Suppressor macrophage treated with lipopolysaccharide for 4 hours (primary cell): ENCODE measurements at regions not wholly inside any gene's neighbourhood (a gene's known extent, or its start where the extent isn't known, plus 50 kb on each side); places are given as distances from the start of the nearest gene placed in this dataset.

Source experiments
- DNase-seq: peaks from one replicate; pipeline ENCODE4 v3.0.0-alpha.2; 2020

- DNase-seq, result no peak
Observed at GRCh38 chr13:39167018-39167417, 128.8 kb downstream of the NHLRC3 start.

- no peak for DNase-seq
Observed at GRCh38 chr13:39170711-39171110, 132.5 kb downstream of the NHLRC3 start.

GRCh38 chr13:39185326-39185725 is 147.1 kb downstream of the NHLRC3 start:
- no peak for DNase-seq

GRCh38 chr13:39186205-39186875 is 148.1 kb downstream of the NHLRC3 start:
- DNase-seq, result no peak

GRCh38 chr13:39189778-39190177 is 151.5 kb downstream of the NHLRC3 start:
- DNase-seq, result no peak

GRCh38 chr13:39196965-39197646 is 158.8 kb downstream of the NHLRC3 start:
- no peak for DNase-seq

- no peak for DNase-seq
Observed at GRCh38 chr13:39197647-39198007, 159.4 kb downstream of the NHLRC3 start.

GRCh38 chr13:39200249-39200910 is 162.1 kb downstream of the NHLRC3 start:
- DNase-seq, result no peak

GRCh38 chr13:39201180-39201579 is 162.9 kb downstream of the NHLRC3 start:
- DNase-seq, result no peak

- no peak for DNase-seq
Observed at GRCh38 chr13:39202746-39203145, 164.5 kb downstream of the NHLRC3 start.

- no peak for DNase-seq
Observed at GRCh38 chr13:39208636-39209035, 170.4 kb downstream of the NHLRC3 start.

GRCh38 chr13:39209731-39210531 is 171.7 kb downstream of the NHLRC3 start:
- DNase-seq, result no peak

- no peak for DNase-seq
Observed at GRCh38 chr13:39210961-39211534, 172.8 kb downstream of the NHLRC3 start.

GRCh38 chr13:39215971-39216370 is 177.7 kb downstream of the NHLRC3 start:
- no peak for DNase-seq

GRCh38 chr13:39217471-39217870 is 179.2 kb downstream of the NHLRC3 start:
- no peak for DNase-seq

GRCh38 chr13:39224671-39225240 is 186.5 kb downstream of the NHLRC3 start:
- no peak for DNase-seq

- DNase-seq, result no peak
Observed at GRCh38 chr13:39225860-39226259, 187.6 kb downstream of the NHLRC3 start.

- no peak for DNase-seq
Observed at GRCh38 chr13:39226359-39226758, 188.1 kb downstream of the NHLRC3 start.

- no peak for DNase-seq
Observed at GRCh38 chr13:39232401-39232980, 194.2 kb downstream of the NHLRC3 start.

- DNase-seq, result no peak
Observed at GRCh38 chr13:39232999-39233398, 194.7 kb downstream of the NHLRC3 start.

- DNase-seq, result no peak
Observed at GRCh38 chr13:39233519-39233918, 195.3 kb downstream of the NHLRC3 start.

GRCh38 chr13:39244561-39245230 is 206.4 kb downstream of the NHLRC3 start:
- DNase-seq, result no peak
